Breast epithelium (tissue), 3 donors: ENCODE measurements at regions not wholly inside any gene's neighbourhood (a gene's known extent, or its start where the extent isn't known, plus 50 kb on each side); places are given as distances from the start of the nearest gene placed in this dataset.

Experiments
- POLR2A ChIP-seq: fragments of 450-650 bp; IDR thresholded peaks from one replicate; pipeline ENCODE4 v1.6.1; 2016; ENCODE audit warnings: antibody characterized with exemption, mild to moderate bottlenecking, moderate library complexity
- TF ChIP-seq, protein P1 (sequence below), 3 donors: fragments of 450-650 bp; IDR thresholded peaks; one replicate each; pipeline ENCODE4 v1.5.1; 2016 to 2017; ENCODE audit warnings: antibody characterized with exemption in 3 of 3, mild to moderate bottlenecking in 3 of 3, moderate library complexity in 3 of 3

DNA sequence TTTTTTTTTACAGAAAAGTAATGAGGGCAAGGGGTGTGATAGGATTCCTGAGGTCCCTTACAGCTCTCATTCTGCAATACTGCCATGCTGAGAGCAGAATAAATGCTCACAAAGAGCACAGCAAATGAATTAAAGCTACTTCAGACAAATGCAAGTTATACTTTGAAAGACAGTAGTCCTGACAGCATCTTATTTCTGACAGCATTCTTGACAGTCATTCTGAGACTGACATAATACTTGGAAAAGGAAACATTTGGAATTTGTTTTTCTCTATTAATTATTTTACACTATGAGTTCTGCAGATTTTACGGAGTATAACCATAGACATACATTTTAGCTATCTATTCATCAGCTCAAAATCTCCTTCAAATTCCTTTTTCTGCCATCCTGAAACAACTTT lies 935.2 kb upstream of the FAM98A start:
- no peak for TF ChIP-seq POLR2A
- TF ChIP-seq, protein P1, sequence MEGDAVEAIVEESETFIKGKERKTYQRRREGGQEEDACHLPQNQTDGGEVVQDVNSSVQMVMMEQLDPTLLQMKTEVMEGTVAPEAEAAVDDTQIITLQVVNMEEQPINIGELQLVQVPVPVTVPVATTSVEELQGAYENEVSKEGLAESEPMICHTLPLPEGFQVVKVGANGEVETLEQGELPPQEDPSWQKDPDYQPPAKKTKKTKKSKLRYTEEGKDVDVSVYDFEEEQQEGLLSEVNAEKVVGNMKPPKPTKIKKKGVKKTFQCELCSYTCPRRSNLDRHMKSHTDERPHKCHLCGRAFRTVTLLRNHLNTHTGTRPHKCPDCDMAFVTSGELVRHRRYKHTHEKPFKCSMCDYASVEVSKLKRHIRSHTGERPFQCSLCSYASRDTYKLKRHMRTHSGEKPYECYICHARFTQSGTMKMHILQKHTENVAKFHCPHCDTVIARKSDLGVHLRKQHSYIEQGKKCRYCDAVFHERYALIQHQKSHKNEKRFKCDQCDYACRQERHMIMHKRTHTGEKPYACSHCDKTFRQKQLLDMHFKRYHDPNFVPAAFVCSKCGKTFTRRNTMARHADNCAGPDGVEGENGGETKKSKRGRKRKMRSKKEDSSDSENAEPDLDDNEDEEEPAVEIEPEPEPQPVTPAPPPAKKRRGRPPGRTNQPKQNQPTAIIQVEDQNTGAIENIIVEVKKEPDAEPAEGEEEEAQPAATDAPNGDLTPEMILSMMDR (IDR thresholded peaks at IDR 0.05), result no peak
